ENCODE measurements at regions not wholly inside any gene's neighbourhood (a gene's known extent, or its start where the extent isn't known, plus 50 kb on each side); places are given as distances from the start of the nearest gene placed in this dataset.

GRCh38 chr11:129508163-129508562 is 132.5 kb downstream of the BARX2 start:
- TF ChIP-seq CTCF (IDR thresholded peaks at IDR 0.05; ENCODE audit: poor library complexity, severe bottlenecking) (no peak), REST (IDR thresholded peaks at IDR 0.05; ENCODE audit: borderline replicate concordance) (no peak), EZH2 (IDR thresholded peaks at IDR 0.05; ENCODE audit: borderline replicate concordance, insufficient read depth, low read length, poor library complexity, severe bottlenecking) (no peak)
